A673 (cell line): ENCODE measurements at regions not wholly inside any gene's neighbourhood (a gene's known extent, or its start where the extent isn't known, plus 50 kb on each side); places are given as distances from the start of the nearest gene placed in this dataset.
"Not testable (repeated sequence)": the region's sequence is repeated elsewhere in the genome, so short reads cannot be mapped to it uniquely, and the experiment has no call there.

Experiments
- BruUV-seq: library from RNA; stranded (reverse); fragments of 400-500 nt; replicated peaks from 2 replicates; lab custom pipeline; 2021; lab: Mats Ljungman, UMichigan
- CTCF ChIA-PET: fragments of 300-600 bp; sonication (Branson Sonifier 250); formaldehyde crosslinking; loops from one replicate; lab custom pipeline; 2022; ENCODE audit warnings: antibody characterized with exemption; lab: Charles Lee
- POLR2A ChIA-PET: fragments of 300-600 bp; sonication (Branson Sonifier 250); formaldehyde crosslinking; loops from one replicate; lab custom pipeline; 2022; ENCODE audit warnings: antibody characterized with exemption; ENCODE audit not compliant: low non-redundant PET; lab: Charles Lee
- DNase-seq: peaks from one replicate; pipeline ENCODE4 v3.0.0-alpha.2; 2015; ENCODE audit warnings: low spot score
- H3K27ac ChIP-seq: fragments of 200-600 bp; sonication (generic); 2 replicates; pipeline ENCODE4 v1.5.1; 2016; ENCODE audit warnings: mixed run types, low read depth, mild to moderate bottlenecking, mixed read lengths, antibody characterized with exemption, low read length; ENCODE audit not compliant: poor library complexity, severe bottlenecking
- H3K27me3 ChIP-seq: fragments of 200-600 bp; sonication (generic); replicated peaks from 2 replicates; pipeline ENCODE4 v1.6.1; 2017; ENCODE audit warnings: mixed run types, low read depth, mild to moderate bottlenecking, mixed read lengths, antibody characterized with exemption, low read length; ENCODE audit not compliant: insufficient read depth, poor library complexity
- H3K36me3 ChIP-seq: fragments of 200-600 bp; sonication (generic); 2 replicates; pipeline ENCODE4 v1.6.1; 2016; ENCODE audit warnings: mixed run types, mild to moderate bottlenecking, mixed read lengths, antibody characterized with exemption, low read length; ENCODE audit not compliant: insufficient read depth, poor library complexity, severe bottlenecking
- H3K4me1 ChIP-seq: fragments of 200-600 bp; sonication (generic); 2 replicates; pipeline ENCODE4 v1.6.1; 2017; ENCODE audit warnings: mixed run types, mild to moderate bottlenecking, mixed read lengths, antibody characterized with exemption, low read length; ENCODE audit not compliant: insufficient read depth, poor library complexity, severe bottlenecking
- H3K4me3 ChIP-seq: fragments of 200-600 bp; sonication (generic); 2 replicates; pipeline ENCODE4 v1.5.1; 2016; ENCODE audit warnings: low read depth, mixed run types, mild to moderate bottlenecking, mixed read lengths, low read length; ENCODE audit not compliant: poor library complexity, severe bottlenecking
- H3K9me3 ChIP-seq: fragments of 200-600 bp; sonication (generic); 2 replicates; pipeline ENCODE4 v1.6.1; 2016; ENCODE audit warnings: mixed run types, low read depth, mild to moderate bottlenecking, mixed read lengths, antibody characterized with exemption, low read length; ENCODE audit not compliant: poor library complexity, severe bottlenecking
- CTCF ChIP-seq: fragments of 300-800, 200-600 bp; sonication (generic); conservative IDR thresholded peaks from 2 replicates; pipeline ENCODE4 v1.5.1; 2017; ENCODE audit warnings: low read depth, mild to moderate bottlenecking, antibody characterized with exemption, low read length, moderate library complexity, mixed read lengths
- EZH2 ChIP-seq: fragments of 200-600 bp; sonication (generic); IDR thresholded peaks from 2 replicates; pipeline ENCODE4 v1.6.1; 2017; ENCODE audit warnings: borderline replicate concordance, low read depth, mild to moderate bottlenecking, mixed read lengths, antibody characterized with exemption, low read length; ENCODE audit not compliant: poor library complexity, severe bottlenecking
- intact Hi-C: fragments of 100-400 bp; cut with micrococcal nuclease; formaldehyde crosslinking; loops from one replicate; pipeline ENCODE4 v1.10.0; 2022; ENCODE audit not compliant: unreplicated experiment

- CTCF ChIA-PET, result no interaction called here
- Histone ChIP-seq H3K4me1 (peaks cover 3% of the 10 kb centered on the region), H3K36me3 (no peaks in the 10 kb centered on the region), H3K9me3 (peaks cover 2% of the 10 kb centered on the region), H3K4me3 (no peak overlapping the region), H3K27me3 (no peaks in the 10 kb centered on the region), H3K27ac (no peak overlapping the region)
- intact Hi-C loops, result no loop called here
- DNase-seq, result no peak
- TF ChIP-seq EZH2 (no peak), CTCF (no peak)
- POLR2A ChIA-PET, result no interaction called here
- no TSS peak for BruUV-seq
These were observed 71.1 kb upstream of the FMNL2 start for GRCh38 chr2:152263911-152264310.

- DNase-seq, H3K27ac ChIP-seq, CTCF ChIA-PET, POLR2A ChIA-PET, intact Hi-C loops, H3K4me3 ChIP-seq, H3K4me1 ChIP-seq, H3K36me3 ChIP-seq, BruUV-seq, H3K27me3 ChIP-seq: not testable (repeated sequence)
- H3K9me3 ChIP-seq, result peaks cover 14% of the 10 kb centered on the region
These were observed 61.2 kb upstream of the FMNL2 start for GRCh38 chr2:152273732-152274260.

GRCh38 chr2:152277896-152278295 lies 57.1 kb upstream of the FMNL2 start:
- CTCF ChIA-PET, H3K36me3 ChIP-seq, H3K4me3 ChIP-seq, H3K9me3 ChIP-seq, H3K27ac ChIP-seq, H3K27me3 ChIP-seq, H3K4me1 ChIP-seq, POLR2A ChIA-PET, intact Hi-C loops, BruUV-seq, DNase-seq: not testable (repeated sequence)

GRCh38 chr2:152278526-152278925 lies 56.4 kb upstream of the FMNL2 start:
- Histone ChIP-seq H3K4me3 (no peak overlapping the region), H3K9me3 (no peaks in the 10 kb centered on the region), H3K27me3 (no peaks in the 10 kb centered on the region), H3K27ac (no peak overlapping the region), H3K4me1 (no peaks in the 10 kb centered on the region), H3K36me3 (no peaks in the 10 kb centered on the region)
- intact Hi-C loops, result no loop called here
- BruUV-seq, result no TSS peak
- ChIA-PET POLR2A (no interaction called here), CTCF (no interaction called here)
- no peak for TF ChIP-seq CTCF
- TF ChIP-seq EZH2, result no peak
- DNase-seq, result peak; percentile 7

- H3K4me3 ChIP-seq, H3K27me3 ChIP-seq, DNase-seq, H3K9me3 ChIP-seq, H3K36me3 ChIP-seq, intact Hi-C loops, BruUV-seq, POLR2A ChIA-PET, H3K4me1 ChIP-seq, CTCF ChIA-PET, H3K27ac ChIP-seq: not testable (repeated sequence)
These were observed 55.6 kb upstream of the FMNL2 start for GRCh38 chr2:152279367-152279766.
